GM12872 (cell line): ENCODE measurements at regions not wholly inside any gene's neighbourhood (a gene's known extent, or its start where the extent isn't known, plus 50 kb on each side); places are given as distances from the start of the nearest gene placed in this dataset.

Experiments
- TF ChIP-seq, protein P1 (sequence below): IDR thresholded peaks from 3 replicates; pipeline ENCODE4 v1.5.1; 2011; ENCODE audit warnings: low read depth, mild to moderate bottlenecking, low read length, moderate library complexity; ENCODE audit not compliant: insufficient read depth

DNA sequence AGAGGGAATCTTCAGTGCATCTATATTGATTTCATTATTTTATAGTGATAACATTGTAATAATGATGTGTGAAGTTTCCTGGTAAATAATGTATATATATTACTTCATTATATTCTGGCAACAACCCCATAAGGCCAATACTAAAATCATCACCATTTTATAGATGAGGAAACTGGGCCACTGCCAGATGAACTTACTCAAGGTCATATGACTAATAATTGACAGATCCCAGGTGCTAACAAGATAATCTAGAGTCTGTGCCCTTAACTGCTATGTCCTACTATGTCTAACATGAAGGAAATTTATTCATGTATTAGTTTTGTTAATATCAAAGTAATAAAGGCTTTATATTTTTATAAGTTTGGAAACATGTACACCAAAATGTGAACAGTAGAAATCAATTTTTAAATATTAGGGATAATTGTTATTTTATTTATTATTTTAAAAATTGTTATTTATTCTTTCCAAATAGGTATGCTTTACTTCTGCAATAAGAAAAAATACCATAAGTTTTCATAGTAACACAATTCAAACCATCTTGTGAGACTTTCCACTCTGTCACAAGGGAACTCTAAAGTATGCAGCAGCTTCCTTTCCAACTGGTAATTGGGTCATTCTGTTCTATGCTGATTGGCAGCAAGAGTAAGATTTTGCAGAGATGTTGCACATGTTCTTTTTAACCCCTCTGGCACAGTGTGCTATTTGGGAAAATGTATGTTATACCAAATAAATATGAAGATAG, 90.8 kb upstream of the CMC1 start:
- TF ChIP-seq, protein P1, sequence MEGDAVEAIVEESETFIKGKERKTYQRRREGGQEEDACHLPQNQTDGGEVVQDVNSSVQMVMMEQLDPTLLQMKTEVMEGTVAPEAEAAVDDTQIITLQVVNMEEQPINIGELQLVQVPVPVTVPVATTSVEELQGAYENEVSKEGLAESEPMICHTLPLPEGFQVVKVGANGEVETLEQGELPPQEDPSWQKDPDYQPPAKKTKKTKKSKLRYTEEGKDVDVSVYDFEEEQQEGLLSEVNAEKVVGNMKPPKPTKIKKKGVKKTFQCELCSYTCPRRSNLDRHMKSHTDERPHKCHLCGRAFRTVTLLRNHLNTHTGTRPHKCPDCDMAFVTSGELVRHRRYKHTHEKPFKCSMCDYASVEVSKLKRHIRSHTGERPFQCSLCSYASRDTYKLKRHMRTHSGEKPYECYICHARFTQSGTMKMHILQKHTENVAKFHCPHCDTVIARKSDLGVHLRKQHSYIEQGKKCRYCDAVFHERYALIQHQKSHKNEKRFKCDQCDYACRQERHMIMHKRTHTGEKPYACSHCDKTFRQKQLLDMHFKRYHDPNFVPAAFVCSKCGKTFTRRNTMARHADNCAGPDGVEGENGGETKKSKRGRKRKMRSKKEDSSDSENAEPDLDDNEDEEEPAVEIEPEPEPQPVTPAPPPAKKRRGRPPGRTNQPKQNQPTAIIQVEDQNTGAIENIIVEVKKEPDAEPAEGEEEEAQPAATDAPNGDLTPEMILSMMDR: no peak

GRCh38 chr3:28151207-28151550, 90.2 kb upstream of the CMC1 start:
- TF ChIP-seq, protein P1: no peak

GRCh38 chr3:28151608-28152228, 89.7 kb upstream of the CMC1 start:
- TF ChIP-seq, protein P1: no peak

- TF ChIP-seq, protein P1: no peak
Observed at GRCh38 chr3:28155631-28156030, 85.8 kb upstream of the CMC1 start.

GRCh38 chr3:28171962-28172361, 69.5 kb upstream of the CMC1 start:
- TF ChIP-seq, protein P1: no peak

DNA sequence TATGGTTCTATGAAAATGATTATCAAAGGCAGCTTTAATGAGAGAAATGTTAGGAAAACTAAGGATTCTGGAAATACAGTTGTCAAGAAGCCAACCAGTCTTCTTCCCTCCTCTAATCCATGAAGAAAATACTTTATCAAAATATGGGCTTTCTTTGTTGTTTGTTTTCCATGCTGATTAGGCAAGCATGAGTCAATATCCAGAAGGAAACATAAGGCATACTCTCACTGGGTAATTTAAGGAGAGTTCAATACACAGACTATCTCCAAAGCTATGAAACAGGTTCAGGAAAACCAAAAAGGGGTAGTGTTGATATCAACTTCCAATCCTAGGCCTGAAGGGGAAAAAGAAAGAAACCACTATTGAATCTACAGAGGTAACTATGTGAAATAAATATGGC, 68.7 kb upstream of the CMC1 start:
- TF ChIP-seq, protein P1: no peak

DNA sequence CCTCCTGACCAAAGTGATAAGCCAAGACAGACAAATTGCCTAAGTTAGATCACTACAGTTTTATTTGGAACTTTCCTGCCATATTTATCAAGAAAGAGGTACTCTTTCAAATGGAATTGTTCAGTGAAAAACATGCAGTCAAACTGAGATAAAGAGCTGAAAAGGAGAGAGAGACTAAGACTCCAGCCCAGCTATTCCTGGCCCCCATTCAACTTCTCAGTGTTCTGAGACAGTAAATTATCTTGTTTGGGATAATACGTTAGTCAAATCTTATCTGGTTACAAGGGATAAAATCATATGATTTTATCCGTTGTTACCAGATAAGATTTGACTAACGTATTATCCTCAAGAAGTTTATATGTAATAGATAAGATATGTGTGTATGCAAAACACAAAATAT, 67.6 kb upstream of the CMC1 start:
- TF ChIP-seq, protein P1: no peak
